ENCODE measurements at regions not wholly inside any gene's neighbourhood (a gene's known extent, or its start where the extent isn't known, plus 50 kb on each side); places are given as distances from the start of the nearest gene placed in this dataset.

DNA sequence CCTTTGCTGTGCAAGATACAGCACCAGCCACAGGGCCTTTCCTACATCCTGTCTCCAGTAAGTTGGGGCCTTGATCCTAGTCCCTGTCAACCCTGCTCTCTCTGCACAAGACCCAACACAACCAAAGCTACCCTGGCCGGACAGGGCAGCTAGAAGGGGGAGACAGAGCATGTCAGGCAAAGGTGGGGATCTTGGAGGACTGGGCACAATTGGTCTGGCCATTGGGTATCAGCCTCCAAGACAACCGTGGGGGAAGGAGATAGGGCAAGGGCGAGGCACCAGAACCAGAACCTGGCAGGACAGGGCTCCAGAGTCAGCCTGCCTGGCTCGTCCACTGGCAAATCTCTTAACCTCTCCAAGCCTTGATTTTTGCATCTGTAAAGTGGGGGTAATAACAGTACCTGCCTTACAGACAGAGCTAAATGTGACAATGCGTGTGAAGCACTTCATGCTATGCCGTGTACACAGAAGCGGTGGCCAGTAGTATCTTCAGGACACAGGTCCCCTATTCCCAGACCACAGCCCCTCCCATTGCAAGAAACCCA, 51.6 kb upstream of the CDKN2AIPNL start:
- H3K4me3 ChIP-seq (ENCODE audit: low read depth, low read length) = no peak overlapping the region
- TF ChIP-seq, protein P1, sequence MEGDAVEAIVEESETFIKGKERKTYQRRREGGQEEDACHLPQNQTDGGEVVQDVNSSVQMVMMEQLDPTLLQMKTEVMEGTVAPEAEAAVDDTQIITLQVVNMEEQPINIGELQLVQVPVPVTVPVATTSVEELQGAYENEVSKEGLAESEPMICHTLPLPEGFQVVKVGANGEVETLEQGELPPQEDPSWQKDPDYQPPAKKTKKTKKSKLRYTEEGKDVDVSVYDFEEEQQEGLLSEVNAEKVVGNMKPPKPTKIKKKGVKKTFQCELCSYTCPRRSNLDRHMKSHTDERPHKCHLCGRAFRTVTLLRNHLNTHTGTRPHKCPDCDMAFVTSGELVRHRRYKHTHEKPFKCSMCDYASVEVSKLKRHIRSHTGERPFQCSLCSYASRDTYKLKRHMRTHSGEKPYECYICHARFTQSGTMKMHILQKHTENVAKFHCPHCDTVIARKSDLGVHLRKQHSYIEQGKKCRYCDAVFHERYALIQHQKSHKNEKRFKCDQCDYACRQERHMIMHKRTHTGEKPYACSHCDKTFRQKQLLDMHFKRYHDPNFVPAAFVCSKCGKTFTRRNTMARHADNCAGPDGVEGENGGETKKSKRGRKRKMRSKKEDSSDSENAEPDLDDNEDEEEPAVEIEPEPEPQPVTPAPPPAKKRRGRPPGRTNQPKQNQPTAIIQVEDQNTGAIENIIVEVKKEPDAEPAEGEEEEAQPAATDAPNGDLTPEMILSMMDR (IDR thresholded peaks at IDR 0.05; ENCODE audit: low read depth, low read length) = no peak

DNA sequence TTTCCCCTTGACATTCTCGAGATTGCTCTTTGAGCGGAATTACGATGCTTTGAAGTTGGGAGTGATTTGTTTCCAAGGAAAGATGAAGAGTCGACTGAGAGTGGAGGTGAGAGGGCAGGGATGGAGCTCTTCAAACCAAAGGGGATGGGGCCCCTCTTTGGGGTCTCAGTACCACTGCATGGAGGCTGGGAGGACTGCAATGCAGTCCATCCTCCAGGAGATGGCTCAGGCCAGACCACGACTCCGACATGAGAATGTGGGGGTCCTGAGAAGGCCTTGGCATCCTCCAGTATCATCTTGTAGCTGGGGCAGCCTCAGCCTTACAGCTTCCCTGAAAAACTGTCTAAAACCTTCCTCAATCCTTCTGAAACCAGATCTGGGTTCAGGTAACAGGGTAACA, 51.1 kb upstream of the CDKN2AIPNL start:
- H3K4me3 ChIP-seq (ENCODE audit: low read depth, low read length) = no peak overlapping the region
- TF ChIP-seq, protein P1 (IDR thresholded peaks at IDR 0.05; ENCODE audit: low read depth, low read length) = no peak

DNA sequence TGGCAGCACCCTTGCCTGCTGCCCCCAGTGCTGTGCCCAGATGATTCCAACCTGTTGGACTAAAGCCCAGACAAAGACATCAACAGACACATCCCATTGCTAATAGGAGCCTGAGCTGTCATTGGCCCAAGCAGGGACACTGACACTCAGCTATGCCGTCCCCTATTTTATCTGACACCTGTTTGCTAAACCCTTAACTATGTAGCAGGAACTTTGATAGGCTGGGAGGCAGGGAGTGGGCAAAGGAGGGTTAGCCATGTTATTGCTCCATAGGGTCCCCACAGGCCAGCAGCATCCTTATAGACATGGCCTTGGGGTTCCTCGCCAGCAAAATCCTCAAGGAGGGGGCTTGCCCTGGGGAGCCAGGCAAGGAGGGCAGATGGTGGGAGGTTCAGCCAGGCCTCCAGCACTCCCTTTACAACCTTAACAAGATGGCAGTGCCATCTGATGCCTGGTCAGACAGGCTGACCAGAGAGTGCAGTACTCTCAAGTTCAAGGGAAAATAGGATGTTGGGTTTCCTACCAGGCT, 50.4 kb upstream of the CDKN2AIPNL start:
- no peak overlapping the region for H3K4me3 ChIP-seq (ENCODE audit: low read depth, low read length)
- TF ChIP-seq, protein P1 (IDR thresholded peaks at IDR 0.05; ENCODE audit: low read depth, low read length) = no peak

All from WI38 (cell line).